ENCODE measurements at regions not wholly inside any gene's neighbourhood (a gene's known extent, or its start where the extent isn't known, plus 50 kb on each side); places are given as distances from the start of the nearest gene placed in this dataset.

DNA sequence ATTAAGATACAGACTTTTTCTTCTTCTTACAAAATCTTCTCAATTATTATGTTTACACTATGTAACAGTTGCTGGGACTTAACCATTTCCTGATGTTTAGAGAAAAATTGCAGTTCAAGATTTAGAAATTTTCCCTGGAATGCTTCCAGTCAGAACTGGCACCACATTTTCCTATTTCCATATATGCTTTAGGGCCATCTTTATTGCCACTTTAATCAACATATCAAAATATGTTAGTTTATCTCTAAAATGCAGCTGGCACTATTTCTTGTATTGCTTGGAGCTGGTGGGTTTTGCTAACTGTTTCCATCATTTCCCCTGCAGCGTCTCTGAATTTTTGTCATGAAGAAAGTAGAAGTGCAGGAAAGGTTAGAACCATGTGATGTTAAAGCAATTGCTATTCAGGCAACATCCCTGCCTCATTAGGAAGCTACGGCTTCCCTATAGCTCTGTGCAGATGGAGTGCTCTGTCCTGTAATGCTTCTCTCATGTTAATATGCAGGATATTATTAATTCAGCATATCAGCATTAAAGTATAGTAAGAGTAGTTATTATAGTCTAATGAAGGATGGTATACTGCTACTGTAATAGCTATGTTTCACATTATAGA lies 269.1 kb downstream of the MTRR start:
- DNase-seq, result no peak

DNA sequence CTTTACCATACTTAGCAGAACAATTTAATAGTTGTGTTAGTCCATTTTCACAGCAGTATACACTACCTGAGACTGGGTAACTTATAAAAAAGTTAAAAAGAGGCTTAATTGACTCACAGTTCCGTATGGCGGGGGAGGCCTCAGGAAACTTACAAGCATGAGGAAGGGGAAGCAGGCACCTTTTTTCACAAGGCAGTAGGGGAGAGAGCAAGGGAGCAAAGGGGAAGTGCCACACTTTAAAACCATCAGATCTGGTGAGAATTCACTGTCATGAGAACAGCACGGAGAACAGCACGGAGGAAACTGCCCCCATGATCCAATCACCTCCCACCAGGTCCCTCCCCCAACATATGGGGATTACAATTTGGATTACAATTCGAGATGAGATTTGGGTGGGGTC lies 269.9 kb downstream of the MTRR start:
- no peak for DNase-seq

DNA sequence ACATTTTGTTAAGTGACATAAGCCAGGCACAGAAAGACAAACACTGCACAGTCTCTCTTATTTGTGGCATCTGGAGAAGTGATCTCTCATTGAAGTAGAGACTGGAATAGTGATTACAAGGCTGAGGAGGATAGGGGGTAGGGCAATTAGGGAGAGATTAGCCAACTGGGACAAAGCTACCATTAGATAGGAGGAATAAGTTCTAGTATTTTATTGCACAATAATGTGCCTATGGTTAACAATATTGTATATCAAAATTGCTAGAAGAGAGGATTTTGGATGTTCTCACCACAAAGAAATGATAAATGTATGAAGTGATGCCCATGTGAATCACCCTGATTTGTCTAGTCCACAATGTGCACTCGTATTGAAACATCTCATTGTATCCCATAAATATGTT lies 281.8 kb downstream of the MTRR start:
- no peak for DNase-seq

DNA sequence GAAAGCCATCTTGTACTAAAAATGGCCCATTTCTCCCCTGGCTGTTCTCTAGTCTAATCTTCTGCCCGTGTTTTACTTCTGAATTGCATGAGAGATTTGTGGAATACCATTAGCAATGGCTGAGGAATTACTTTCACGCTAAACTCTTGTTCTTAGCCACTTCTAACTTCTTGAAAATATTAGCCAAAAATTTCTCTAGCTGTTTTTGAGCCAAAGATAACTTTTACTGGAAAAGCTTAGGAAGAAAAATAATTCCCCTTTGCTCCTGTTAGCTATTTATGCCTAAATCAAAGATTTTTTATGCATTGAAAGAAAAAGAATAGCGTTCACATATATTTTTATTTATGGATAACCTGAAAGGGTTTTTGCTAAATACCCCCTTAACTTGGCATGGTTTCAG lies 287.8 kb downstream of the MTRR start:
- no peak for DNase-seq

DNA sequence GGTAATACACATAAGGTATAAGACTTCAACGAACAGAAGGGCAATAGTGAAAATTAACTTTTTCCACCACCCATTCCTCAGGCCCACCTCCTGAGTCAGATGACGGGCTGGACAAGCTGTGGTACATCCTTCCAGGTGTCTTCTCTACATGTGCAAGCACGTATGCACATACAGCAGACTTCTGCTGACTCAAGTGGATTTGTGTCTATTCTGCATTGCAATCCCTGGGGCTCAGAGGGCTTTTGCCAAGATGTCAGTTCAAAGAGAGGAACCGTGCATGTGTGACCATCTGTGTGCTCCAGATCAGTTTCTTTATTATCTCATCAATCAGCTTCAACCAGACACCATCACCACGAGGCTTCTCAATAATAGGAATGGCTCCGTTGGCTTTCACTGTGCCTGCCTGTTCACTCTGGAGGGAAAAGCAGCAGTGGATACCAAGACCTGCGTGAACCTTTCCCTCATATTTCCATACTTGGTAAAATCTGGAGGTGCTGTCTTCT lies 288.4 kb downstream of the MTRR start:
- DNase-seq, result no peak

DNA sequence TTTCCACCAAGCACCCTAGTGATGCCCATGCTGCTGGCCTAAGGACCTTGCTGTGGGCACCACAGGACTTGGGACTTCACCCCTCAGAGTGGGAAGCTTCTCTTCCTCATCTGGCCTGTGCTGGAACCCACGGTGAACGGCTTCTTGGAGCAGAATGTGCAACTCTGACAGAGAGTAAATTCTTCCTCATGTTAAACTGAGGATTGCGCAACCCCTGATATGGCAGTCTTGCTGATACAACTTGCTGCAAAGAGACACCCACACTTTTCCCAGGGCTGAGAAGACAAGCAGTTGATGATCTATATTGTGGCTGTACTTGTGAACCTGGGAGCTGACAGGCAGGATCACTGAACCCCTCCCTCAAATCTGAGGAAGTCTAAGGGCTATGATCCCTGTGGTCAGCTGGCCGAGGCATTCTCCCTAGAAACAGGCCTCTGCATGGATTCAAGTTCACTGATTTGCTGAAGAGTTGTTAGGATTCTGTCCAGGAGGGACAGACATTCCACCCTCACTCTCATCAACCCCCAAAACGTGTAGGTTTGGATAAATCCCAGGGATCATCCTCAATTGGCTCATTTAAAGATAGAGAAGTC lies 307.2 kb downstream of the MTRR start:
- DNase-seq, result no peak

DNA sequence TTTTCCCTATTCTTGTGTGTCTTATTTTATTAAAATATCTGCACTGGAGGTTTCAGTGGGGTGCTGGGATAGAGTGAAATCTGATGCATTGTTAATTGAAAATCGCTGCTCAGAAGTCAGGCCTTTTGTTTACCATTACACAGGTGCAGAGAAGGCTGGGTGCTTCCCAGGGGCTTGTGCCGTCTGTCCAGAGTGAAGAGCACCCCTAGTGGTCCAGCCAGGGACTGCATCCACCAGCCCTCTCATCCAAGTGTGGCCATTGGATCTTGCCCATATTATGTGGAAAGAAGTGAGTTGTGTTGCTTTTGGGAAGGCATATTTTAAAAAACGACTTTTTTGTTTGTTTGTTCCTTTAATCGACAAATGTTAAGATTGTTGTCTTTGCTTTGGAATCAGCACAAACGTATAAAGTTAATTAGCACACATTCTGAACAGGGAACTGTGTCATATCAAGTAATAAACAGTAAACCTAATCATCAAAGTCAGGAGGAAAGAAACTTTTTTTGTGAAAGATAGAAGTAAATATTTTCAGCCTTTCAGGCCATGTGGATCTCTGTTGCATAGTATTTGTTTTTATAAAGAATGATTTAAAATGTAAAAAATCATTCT lies 315.6 kb downstream of the MTRR start:
- peak in 7 of 51 donors; percentile 2 to 32 (median 12) for DNase-seq

DNA sequence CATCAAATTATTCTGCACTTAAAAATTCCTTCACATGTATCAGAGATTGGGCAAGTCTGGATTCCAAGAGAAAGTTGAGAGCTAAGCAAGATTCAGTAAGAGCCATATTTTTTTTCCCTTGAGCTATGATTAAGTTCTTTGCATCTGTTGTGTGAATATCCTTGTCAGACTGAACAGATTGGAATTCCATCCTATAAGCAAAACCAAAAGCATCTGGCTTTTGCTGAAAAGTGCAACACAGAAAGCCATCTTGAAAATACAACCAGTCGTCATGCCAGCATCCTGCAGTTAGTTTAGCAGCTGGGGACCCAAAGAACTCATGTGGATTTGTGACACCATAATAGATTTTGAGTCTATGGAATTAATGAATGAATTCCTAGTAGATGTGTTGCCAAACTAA lies 316.9 kb downstream of the MTRR start:
- DNase-seq, result no peak

DNA sequence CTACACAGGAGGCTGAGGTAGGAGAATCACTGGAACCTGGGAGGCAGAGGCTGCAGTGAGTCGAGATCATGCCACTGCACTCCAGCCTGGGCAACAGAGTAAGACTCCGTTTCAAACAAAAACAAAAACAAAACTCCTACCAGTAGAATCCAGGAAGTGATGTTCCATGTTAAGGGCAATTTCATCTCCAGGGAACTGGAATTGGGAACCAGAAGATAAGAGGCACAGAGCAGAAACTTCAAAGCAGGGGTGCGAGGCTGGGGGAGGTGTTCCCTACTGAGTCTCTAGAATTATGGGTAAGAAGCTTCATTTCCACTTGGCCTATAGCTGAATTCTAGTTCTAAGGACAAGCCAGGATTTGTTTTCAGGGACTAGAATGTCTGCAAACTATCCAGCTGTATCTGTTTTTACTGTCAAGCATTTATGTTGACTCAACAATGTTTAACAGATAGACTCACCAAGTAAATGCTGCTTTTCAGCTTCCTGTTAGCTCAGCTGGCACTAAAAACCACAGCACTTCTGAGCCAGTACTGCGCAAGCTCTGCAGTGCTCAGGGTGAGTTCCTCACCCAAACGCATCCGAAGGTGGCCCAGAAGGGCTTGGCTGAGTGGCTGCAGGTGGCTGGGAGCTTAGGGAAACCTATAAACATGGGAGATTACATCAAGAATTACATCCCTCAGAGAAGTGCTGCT lies 320.1 kb downstream of the MTRR start:
- DNase-seq, result no peak

DNA sequence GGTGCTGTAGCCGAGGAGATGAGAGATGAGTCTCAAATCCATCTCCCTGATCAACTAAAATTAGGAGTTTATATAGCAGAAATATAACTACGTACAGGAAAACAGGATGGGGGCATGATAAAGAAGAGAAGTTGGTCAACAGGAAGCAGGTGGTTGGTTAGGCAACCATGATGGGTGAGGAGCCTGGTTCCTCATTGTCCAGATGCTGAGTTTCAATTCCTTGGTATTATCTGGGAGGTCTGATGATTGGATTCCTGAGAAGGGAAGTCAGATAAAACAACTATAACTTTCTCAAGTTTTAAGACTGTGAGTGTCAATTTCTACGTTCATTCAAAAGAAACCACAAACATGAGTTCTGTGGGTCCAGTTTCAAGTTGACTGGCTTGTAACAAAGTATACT lies 323.9 kb downstream of the MTRR start:
- no peak for DNase-seq

DNA sequence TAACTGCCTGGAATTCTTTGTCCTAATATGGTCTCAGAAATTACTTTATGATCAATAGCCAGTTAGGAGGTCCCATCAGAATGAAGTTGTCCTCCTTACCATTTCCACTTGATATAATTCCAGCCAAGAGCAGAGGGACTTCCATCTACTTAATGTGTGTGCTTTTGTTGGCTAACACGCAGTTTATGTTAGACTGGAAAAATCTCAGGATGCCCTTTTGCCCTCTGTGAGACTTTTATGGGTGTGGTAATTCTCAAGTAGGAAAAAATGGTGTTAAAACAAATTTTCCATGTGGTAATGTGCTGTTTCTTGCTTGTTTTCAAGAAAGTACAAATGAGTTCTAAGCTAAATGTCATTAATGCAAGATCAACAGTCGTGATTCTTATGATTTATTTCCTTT lies 327.1 kb downstream of the MTRR start:
- no peak for DNase-seq

DNA sequence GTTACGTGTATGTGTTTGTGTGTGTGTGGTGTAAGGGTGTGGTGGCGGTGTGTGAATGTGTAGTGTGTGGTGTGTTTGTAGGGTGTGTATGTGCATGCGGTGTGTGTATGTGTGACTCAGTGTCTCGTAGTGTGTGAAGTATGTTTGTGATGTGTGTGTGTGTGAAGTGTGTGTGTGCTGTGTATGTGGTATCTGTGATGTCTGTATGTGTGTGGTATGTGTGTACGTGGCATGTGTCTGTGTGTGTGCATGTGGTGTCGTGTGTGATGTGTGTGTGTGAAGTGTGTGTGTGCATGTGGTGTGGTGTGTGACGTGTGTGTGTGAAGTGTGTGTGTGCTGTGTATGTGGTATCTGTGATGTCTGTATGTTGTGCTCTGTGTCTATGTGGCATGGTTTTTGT lies 339.4 kb downstream of the MTRR start:
- DNase-seq, result no peak

DNA sequence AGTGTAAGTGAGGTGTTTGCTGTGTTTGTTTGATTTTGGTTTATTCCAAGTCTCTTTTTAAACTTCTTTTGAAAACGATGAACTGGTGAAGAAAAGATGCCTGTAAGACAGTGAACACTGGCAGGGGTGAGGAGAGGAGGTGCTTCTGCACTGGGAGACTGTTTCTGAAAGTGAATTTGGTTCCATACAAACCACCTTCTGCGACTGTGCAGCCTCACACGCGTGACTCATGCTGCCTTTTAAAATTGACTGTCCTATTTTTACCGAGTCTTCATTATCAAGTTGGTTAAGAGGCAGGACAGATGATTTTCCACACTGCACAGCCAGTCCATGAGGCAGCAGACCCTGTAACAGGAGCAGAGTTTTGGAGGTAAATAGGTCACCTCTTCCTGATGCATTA lies 340.6 kb downstream of the MTRR start:
- DNase-seq, result peak in 1 of 51 donors; percentile 11

DNA sequence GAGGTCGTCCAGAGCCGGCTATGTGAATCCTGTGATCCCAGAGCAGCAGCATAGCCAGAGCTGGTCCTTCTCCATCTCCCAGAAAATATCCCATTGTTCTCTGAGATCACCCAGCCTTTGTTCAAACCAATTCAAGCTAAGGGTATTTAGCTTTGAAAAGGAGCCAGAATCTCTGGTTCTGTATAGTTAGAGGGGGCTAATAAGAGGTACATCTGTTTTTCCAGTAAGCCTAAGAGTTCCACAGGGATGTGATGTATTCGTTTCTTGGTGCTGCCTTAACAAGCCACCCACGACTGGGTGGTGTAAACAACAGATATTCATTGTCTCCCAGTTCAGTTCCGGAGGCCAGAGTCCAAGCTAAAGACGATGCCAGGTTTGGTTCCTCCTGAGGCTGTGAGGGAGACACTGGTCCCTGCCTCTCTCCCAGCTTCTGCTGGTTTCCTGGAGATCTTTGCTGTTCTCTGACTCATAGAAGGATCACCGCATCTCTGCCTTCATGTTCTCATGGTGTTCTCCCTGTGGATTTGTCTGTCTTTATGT lies 344.8 kb downstream of the MTRR start:
- DNase-seq, result peak in 5 of 51 donors; percentile 1 to 39 (median 14)

DNA sequence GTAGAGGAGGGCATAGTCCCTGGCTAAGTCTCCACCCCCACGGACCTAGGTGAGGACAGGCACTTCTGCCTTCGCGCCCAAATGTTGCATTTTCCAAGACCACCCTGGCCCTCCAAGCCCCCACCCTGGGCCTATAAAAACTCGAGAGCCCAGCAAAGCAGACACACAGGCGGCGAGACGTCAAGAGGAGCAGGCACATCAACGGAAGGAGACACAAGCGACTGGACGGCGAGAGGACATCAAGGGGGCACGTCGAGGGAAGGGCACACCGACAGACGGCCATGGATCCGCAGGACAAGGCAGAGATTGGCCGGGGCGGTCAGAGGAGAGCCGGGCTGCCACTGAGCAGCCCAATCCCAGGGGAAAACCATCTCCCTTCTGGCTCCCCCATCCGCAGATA lies 348.0 kb downstream of the MTRR start:
- no peak for DNase-seq

DNA sequence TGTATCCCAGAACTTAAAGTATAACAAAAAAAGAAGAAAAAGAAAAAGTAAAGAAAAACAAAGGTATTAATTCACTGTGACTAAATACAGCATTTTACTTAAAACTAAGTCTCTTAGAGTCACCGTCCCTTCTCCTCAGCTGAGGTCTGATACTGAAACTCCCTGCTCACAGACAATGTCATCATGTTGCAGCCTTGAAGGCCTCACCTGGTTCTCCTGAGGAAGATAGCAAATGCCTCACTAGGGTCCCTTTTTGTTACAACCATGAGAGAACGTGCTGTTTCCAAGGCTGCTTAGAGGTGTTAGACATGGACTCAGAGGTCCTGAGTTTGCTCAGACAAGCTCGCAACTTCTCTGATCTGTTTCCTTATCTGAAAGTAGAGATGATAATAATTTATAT lies 357.2 kb downstream of the MTRR start:
- DNase-seq, result no peak

DNA sequence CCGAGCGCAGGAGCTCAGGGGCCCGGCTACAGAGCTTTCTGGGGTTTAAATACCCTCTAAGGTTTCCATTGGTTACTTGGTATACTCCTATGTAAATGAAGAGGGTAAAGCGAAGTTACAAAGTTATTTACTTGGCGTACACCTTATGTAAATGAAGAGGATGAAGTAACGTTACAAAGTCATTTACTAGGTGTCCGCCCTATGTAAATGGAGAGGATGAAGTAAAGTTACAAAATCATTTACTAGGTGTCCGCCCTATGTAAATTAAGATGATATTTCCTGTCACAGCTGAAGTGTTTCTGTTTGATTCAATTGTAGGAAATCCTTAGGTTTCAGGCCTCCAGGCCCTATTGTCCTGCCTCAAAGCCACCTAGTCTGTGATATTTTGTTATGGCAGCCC lies 358.2 kb downstream of the MTRR start:
- DNase-seq, result no peak

DNA sequence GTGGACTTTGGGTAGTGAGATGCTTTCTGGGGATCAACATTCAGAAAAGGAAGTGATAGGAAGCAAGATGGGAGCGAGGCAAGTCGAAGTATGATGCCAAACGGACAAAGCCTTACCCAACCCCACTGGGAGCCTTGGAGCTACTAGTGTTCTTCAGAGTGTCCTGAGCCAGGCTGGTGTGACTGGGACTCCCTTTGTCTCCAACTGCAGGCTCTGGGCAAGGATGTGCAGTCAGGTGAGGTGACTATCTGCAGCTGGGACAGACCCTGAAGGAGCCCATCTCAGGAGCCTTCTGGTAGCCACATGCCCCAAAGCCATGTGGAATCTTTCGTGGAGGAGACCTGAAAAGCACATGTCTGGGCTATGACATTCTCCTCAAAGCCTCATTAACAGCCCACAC lies 360.6 kb downstream of the MTRR start:
- DNase-seq, result no peak

DNA sequence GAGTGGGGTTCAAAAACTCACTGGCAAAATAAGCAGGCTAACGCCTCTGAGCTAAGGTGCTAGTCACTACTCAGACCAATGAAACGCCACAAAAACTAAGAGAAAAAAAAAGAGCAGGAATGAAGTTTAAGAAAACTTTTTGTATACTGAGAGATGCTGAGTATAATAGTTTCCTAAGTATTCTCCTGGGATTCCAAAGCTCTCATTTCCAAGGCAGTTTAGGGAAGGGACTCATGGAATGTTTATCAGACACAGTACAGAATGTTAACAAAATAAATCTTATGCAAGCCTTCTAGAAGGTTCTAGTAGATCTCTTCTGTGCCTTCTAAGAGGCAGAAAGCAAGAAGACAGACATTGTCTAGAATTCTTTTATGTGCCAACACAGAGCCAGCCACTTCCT lies 361.9 kb downstream of the MTRR start:
- no peak for DNase-seq

DNA sequence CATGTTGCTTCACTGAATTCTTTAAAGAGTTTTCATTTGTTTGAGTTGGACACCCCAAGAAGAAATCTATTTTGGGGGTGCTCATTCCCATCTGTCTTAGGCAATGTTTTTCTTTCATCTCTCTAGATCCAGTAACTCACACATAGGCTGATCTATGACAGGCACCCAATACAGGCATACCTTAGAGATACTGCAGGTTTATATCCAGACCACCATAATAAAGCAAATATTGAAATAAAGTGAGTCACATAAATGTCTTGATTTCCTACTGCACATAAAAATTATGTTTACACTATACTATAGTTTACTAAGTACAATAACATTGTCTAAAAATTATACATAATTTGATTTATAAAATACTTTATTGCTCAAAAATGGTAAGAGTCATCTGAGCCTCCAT lies 364.5 kb downstream of the MTRR start:
- no peak for DNase-seq

DNA sequence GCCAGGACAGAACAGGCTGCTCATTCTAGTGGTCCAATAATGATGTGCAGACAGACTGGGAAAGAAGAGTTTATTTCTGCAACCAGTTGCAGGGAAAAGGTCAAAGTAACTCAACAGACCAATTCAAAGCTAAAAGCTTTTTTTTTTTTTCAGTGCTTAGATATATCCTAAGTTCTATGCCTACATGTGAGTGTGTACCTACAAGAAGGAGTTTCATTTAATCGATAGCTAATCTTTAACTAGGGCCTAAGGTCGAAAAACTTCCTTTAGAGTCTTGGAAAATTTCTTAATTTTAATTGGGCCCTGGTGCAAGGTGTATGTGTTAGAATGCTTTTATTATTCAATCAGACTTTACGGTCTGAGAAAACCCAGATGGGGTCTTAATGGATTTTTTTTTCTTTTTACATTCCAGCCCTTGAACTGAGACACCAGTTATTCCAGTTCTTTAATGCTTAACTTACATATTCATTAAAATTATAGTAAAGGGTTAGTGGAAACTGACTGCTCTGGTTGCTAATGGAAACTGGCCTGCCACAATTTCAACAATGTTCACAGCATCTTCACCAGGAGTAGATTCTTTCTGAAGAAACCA lies 365.3 kb downstream of the MTRR start:
- DNase-seq, result no peak

DNA sequence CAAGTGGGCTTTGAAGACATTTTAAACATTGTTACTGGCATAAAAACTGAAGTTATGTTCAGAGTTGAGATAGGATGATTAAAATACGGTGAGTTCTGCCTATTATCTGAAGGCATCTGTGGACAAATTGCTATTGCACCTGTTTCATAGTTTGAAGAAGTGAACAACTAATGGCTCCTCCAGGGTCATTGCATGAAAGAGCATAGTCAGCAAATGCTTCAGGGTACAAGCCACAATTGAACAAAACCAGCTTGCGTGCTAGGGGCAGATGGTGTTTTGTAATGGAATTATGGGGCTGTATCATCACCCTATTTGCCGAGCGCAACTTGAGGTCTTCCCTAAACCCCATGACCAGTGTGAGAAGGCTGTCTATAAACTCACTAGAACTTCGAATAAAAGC lies 369.1 kb downstream of the MTRR start:
- DNase-seq, result no peak
